ENCODE measurements at regions not wholly inside any gene's neighbourhood (a gene's known extent, or its start where the extent isn't known, plus 50 kb on each side); places are given as distances from the start of the nearest gene placed in this dataset.

DNA sequence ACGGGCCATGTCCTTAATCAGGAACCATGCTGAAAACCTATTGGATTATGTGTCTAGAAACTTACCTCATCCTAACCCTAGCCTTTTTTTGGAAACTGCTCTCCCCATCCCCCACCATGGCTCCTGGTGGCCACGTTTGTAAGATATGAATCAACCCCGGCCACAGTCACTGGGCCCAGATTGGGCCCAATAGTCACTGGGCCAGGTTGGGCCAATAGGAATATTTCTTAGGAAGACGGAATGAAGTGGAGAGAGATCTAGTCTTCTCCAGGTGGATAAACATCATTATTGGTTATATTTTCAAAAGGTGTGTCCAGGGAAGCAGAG is 468.7 kb downstream of the ARHGEF28 start:
- no peaks in the 10 kb centered on the region for H3K4me1 Mint-ChIP-seq (ENCODE audit: low read depth, unreplicated experiment)
- CTCF ChIA-PET, result no interaction called here
- H3K27me3 Mint-ChIP-seq (ENCODE audit: unreplicated experiment), result no peaks in the 10 kb centered on the region
- BruUV-seq (replicated peaks), result no TSS peak
- intact Hi-C loops (cut with micrococcal nuclease; ENCODE audit: unreplicated experiment), result no loop called here
- H3K4me3 Mint-ChIP-seq (ENCODE audit: low read depth, unreplicated experiment), result no peak overlapping the region
- H3K36me3 Mint-ChIP-seq (ENCODE audit: insufficient read depth, unreplicated experiment), result no peaks in the 10 kb centered on the region
- H3K9me3 Mint-ChIP-seq (ENCODE audit: low read depth, unreplicated experiment), result no peaks in the 10 kb centered on the region
- no peak for TF ChIP-seq CTCF (IDR thresholded peaks at IDR 0.05; ENCODE audit: unreplicated experiment)
- H3K27ac Mint-ChIP-seq (ENCODE audit: unreplicated experiment), result no peak overlapping the region
- DNase-seq, result no peak

DNA sequence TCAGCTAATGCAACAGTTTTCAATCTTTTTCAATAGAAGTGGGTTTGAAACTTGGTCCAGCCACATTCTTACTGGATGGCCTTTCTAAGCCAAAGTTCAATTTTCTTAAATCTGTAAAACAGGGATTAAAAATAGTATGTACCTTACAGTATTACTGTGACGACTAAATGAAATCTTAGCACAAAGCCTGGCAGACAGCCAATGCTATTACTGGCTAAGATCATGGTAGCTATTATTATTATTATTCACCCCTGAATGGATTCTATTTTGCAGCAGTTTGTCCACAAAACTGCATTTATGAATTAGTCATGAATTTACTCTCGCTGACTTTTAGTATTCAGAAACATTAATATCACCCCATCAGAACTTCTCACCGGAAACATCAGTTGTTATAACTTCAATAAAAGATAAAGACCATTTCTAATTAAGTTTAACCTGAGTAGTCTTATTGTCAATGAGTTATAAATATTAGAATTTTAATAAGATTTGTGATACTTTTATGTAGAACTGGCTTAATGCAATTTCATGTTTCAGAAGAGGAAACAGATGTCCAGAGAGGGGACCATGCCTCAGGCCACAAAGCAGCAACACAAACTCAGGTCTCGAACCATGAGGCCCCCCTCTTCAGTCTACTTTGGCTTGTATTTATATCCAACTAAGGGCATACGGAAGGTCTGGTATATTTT is 468.2 kb downstream of the ARHGEF28 start:
- Mint-ChIP-seq H3K4me3 (ENCODE audit: low read depth, unreplicated experiment) (no peak overlapping the region), H3K4me1 (ENCODE audit: low read depth, unreplicated experiment) (no peaks in the 10 kb centered on the region), H3K27ac (ENCODE audit: unreplicated experiment) (no peak overlapping the region), H3K36me3 (ENCODE audit: insufficient read depth, unreplicated experiment) (no peaks in the 10 kb centered on the region), H3K27me3 (ENCODE audit: unreplicated experiment) (no peaks in the 10 kb centered on the region), H3K9me3 (ENCODE audit: low read depth, unreplicated experiment) (no peaks in the 10 kb centered on the region)
- intact Hi-C loops (cut with micrococcal nuclease; ENCODE audit: unreplicated experiment), result no loop called here
- DNase-seq, result no peak
- no TSS peak for BruUV-seq (replicated peaks)
- CTCF ChIA-PET, result no interaction called here
- TF ChIP-seq CTCF (IDR thresholded peaks at IDR 0.05; ENCODE audit: unreplicated experiment), result no peak

- H3K9me3 Mint-ChIP-seq (ENCODE audit: low read depth, unreplicated experiment), result no peaks in the 10 kb centered on the region
- H3K4me1 Mint-ChIP-seq (ENCODE audit: low read depth, unreplicated experiment), result no peaks in the 10 kb centered on the region
- CTCF ChIA-PET, result no interaction called here
- no peak overlapping the region for H3K27ac Mint-ChIP-seq (ENCODE audit: unreplicated experiment)
- DNase-seq, result no peak
- no peaks in the 10 kb centered on the region for H3K27me3 Mint-ChIP-seq (ENCODE audit: unreplicated experiment)
- no peak for TF ChIP-seq CTCF (IDR thresholded peaks at IDR 0.05; ENCODE audit: unreplicated experiment)
- H3K4me3 Mint-ChIP-seq (ENCODE audit: low read depth, unreplicated experiment), result no peak overlapping the region
- intact Hi-C loops (cut with micrococcal nuclease; ENCODE audit: unreplicated experiment), result no loop called here
- H3K36me3 Mint-ChIP-seq (ENCODE audit: insufficient read depth, unreplicated experiment), result no peaks in the 10 kb centered on the region
- no TSS peak for BruUV-seq (replicated peaks)
Observed at GRCh38 chr5:74093561-74093960, 467.6 kb downstream of the ARHGEF28 start.

- intact Hi-C loops (cut with micrococcal nuclease; ENCODE audit: unreplicated experiment), result no loop called here
- no peaks in the 10 kb centered on the region for H3K27me3 Mint-ChIP-seq (ENCODE audit: unreplicated experiment)
- H3K9me3 Mint-ChIP-seq (ENCODE audit: low read depth, unreplicated experiment), result no peaks in the 10 kb centered on the region
- no peak for DNase-seq
- no peaks in the 10 kb centered on the region for H3K4me1 Mint-ChIP-seq (ENCODE audit: low read depth, unreplicated experiment)
- H3K4me3 Mint-ChIP-seq (ENCODE audit: low read depth, unreplicated experiment), result no peak overlapping the region
- no peak for TF ChIP-seq CTCF (IDR thresholded peaks at IDR 0.05; ENCODE audit: unreplicated experiment)
- BruUV-seq (replicated peaks), result no TSS peak
- CTCF ChIA-PET, result no interaction called here
- no peak overlapping the region for H3K27ac Mint-ChIP-seq (ENCODE audit: unreplicated experiment)
- H3K36me3 Mint-ChIP-seq (ENCODE audit: insufficient read depth, unreplicated experiment), result no peaks in the 10 kb centered on the region
Observed at GRCh38 chr5:74092766-74093165, 466.8 kb downstream of the ARHGEF28 start.

Measured in Calu3 (cell line).